Calu3 (cell line): ENCODE measurements at regions not wholly inside any gene's neighbourhood (a gene's known extent, or its start where the extent isn't known, plus 50 kb on each side); places are given as distances from the start of the nearest gene placed in this dataset.

ENCODE experiments used
- BruUV-seq: library from RNA; stranded (reverse); fragments of 400-500 nt; replicated peaks from 2 replicates; lab custom pipeline; 2021; lab: Mats Ljungman, UMichigan
- CTCF ChIA-PET: fragments of 300-600 bp; sonication (Branson Sonifier 250); formaldehyde crosslinking; loops from one replicate; lab custom pipeline; 2022; ENCODE audit warnings: antibody characterized with exemption; lab: Charles Lee
- DNase-seq: peaks from one replicate; pipeline ENCODE4 v3.0.0; 2022
- H3K27ac Mint-ChIP-seq: one replicate; pipeline ENCODE4 v1.8.0; 2022; ENCODE audit warnings: mixed read lengths; ENCODE audit not compliant: unreplicated experiment
- H3K27me3 Mint-ChIP-seq: one replicate; pipeline ENCODE4 v1.8.0; 2022; ENCODE audit warnings: mixed read lengths; ENCODE audit not compliant: unreplicated experiment
- H3K36me3 Mint-ChIP-seq: one replicate; pipeline ENCODE4 v1.8.0; 2022; ENCODE audit warnings: mild to moderate bottlenecking, moderate library complexity, mixed read lengths; ENCODE audit not compliant: insufficient read depth, unreplicated experiment
- H3K4me1 Mint-ChIP-seq: one replicate; pipeline ENCODE4 v1.8.0; 2022; ENCODE audit warnings: mild to moderate bottlenecking, low read depth, mixed read lengths; ENCODE audit not compliant: unreplicated experiment
- H3K4me3 Mint-ChIP-seq: one replicate; pipeline ENCODE4 v1.8.0; 2022; ENCODE audit warnings: mild to moderate bottlenecking, low read depth, moderate library complexity, mixed read lengths; ENCODE audit not compliant: unreplicated experiment
- H3K9me3 Mint-ChIP-seq: one replicate; pipeline ENCODE4 v1.8.0; 2022; ENCODE audit warnings: low read depth, mixed read lengths; ENCODE audit not compliant: unreplicated experiment
- CTCF ChIP-seq: fragments of 200-600 bp; IDR thresholded peaks from one replicate; pipeline ENCODE4 v1.8.0; 2022; ENCODE audit warnings: antibody characterized with exemption; ENCODE audit not compliant: unreplicated experiment
- intact Hi-C: fragments of 100-400 bp; cut with micrococcal nuclease; formaldehyde crosslinking; loops from one replicate; pipeline ENCODE4 v1.10.0; 2022; ENCODE audit not compliant: unreplicated experiment

DNA sequence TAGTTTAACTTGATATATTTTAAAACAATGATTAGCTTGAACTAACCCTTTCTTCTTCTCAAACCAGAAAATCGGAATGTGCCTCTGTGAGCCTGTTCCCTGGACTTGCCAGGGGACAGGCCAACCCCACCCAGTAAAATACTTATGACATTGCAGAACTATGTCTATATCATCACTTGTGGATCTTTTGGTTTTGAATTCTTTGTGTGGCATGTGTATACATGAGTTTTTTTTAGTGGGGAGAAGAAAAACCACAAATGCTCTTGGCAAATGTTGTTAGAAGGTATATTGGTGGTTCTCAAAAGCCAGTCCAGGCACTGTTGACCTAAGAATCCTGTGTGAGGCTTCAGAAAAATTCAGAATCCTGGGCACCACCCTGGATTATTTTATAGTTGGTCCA lies 347.4 kb downstream of the SIPA1L2 start:
- H3K4me1 Mint-ChIP-seq: no peaks in the 10 kb centered on the region
- CTCF ChIA-PET: no interaction called here
- no peaks in the 10 kb centered on the region for H3K27me3 Mint-ChIP-seq
- no TSS peak for BruUV-seq
- H3K9me3 Mint-ChIP-seq: peaks cover 5% of the 10 kb centered on the region
- intact Hi-C loops: no loop called here
- no peak overlapping the region for H3K4me3 Mint-ChIP-seq
- H3K27ac Mint-ChIP-seq: no peak overlapping the region
- no peak for DNase-seq
- TF ChIP-seq CTCF: no peak
- H3K36me3 Mint-ChIP-seq: no peaks in the 10 kb centered on the region

DNA sequence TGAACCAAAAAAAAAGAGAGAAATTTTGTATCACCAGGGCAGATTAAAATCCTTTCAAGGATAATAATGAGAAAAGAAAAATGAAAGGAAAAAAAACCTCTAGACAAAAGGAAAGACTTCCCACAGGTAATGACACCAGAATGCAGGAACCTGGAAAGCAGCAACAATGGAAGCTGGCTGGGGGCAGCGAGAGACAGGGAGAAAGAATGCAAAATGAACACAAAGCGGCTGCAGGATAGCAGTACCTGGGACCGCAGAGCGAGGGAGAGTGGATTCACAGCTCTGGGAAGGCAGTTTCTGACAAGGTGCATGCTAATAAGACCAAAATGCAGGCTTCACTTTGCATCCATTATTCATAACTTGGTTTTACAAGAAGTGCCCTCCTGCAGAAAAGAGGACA lies 349.0 kb downstream of the SIPA1L2 start:
- intact Hi-C loops: no loop called here
- no peak for DNase-seq
- Mint-ChIP-seq H3K9me3 (peaks cover 5% of the 10 kb centered on the region), H3K4me3 (no peak overlapping the region), H3K4me1 (no peaks in the 10 kb centered on the region), H3K27me3 (no peaks in the 10 kb centered on the region), H3K27ac (no peak overlapping the region), H3K36me3 (no peaks in the 10 kb centered on the region)
- no peak for TF ChIP-seq CTCF
- CTCF ChIA-PET: no interaction called here
- BruUV-seq: no TSS peak

- CTCF ChIA-PET: no interaction called here
Measured at GRCh38 chr1:232279909-232280400, 350.0 kb downstream of the SIPA1L2 start.

GRCh38 chr1:232278925-232279324 lies 351.0 kb downstream of the SIPA1L2 start:
- CTCF ChIA-PET: no interaction called here
- BruUV-seq: no TSS peak
- H3K27me3 Mint-ChIP-seq: no peaks in the 10 kb centered on the region
- H3K9me3 Mint-ChIP-seq: peaks cover 2% of the 10 kb centered on the region
- no peak for TF ChIP-seq CTCF
- no peaks in the 10 kb centered on the region for H3K36me3 Mint-ChIP-seq
- DNase-seq: no peak
- H3K27ac Mint-ChIP-seq: no peak overlapping the region
- no peaks in the 10 kb centered on the region for H3K4me1 Mint-ChIP-seq
- intact Hi-C loops: loop anchor here (10.0 kb wide), 1 partner anchor 346 kb away; no protein-coding TSS in a partner anchor
- H3K4me3 Mint-ChIP-seq: no peak overlapping the region

More at GRCh38 chr1:232279909-232280400, 350.0 kb downstream of the SIPA1L2 start:
- H3K36me3 Mint-ChIP-seq: no peaks in the 10 kb centered on the region
- intact Hi-C loops: loop anchor here (10.0 kb wide), 1 partner anchor 345 kb away; no protein-coding TSS in a partner anchor
- H3K4me3 Mint-ChIP-seq: no peak overlapping the region
- BruUV-seq: no TSS peak
- no peaks in the 10 kb centered on the region for H3K27me3 Mint-ChIP-seq
- DNase-seq: no peak
- no peak overlapping the region for H3K27ac Mint-ChIP-seq
- H3K9me3 Mint-ChIP-seq: peaks cover 2% of the 10 kb centered on the region
- H3K4me1 Mint-ChIP-seq: no peaks in the 10 kb centered on the region
- TF ChIP-seq CTCF: no peak
